ENCODE measurements at regions not wholly inside any gene's neighbourhood (a gene's known extent, or its start where the extent isn't known, plus 50 kb on each side); places are given as distances from the start of the nearest gene placed in this dataset.
"Not testable (repeated sequence)": the region's sequence is repeated elsewhere in the genome, so short reads cannot be mapped to it uniquely, and the experiment has no call there.

DNA sequence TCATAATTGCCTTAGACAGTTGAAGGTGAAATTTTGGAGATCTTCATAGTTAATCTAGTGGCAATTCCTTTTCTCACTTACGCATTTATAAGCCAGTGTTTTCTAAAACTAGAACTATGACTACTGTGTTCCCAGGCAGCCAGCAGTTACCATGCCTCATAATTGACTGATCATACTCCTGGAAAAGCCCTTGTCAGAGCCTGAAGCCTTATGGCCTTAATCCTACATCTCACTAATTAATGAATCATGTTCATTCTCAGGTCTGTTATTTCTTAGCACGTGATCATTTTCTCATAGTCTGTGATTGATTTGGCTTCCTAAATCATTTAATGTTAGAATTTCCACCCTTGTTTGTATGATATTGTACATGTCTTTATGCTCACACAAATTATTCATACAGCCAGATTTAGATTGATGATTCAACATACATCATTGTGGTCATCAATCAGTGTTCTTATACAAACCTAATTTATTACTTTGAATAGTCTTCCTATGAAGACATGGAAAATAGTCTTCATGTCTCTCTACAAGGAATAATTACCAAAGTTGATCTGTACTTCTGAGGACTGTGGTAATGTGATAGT is 132.6 kb upstream of the ASCC3 start:
- DNase-seq (ENCODE audit: low spot score) = no peak

DNA sequence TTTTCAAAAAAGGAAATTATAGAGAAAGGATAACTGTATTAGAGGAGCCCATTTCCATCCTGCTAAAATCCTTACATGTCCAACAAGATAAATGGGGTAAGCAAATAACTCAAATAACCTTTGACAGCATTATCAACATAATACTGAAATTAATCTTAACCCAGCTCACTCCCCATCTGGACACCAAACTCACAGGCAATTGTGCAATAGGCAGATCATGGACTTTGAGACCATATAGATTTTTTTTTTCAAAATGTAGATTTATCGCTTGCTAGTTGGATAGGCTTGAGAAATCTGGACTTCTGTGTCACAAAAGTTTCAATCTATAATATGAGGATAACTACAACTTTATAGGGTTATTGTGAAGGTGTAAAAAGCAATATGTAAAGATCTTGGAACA is 134.4 kb upstream of the ASCC3 start:
- DNase-seq (ENCODE audit: low spot score) = no peak

- DNase-seq (ENCODE audit: low spot score) = no peak
These were observed 135.0 kb upstream of the ASCC3 start for GRCh38 chr6:101016163-101016562.

- DNase-seq (ENCODE audit: low spot score) = no peak
These were observed 137.0 kb upstream of the ASCC3 start for GRCh38 chr6:101018157-101018556.

- DNase-seq (ENCODE audit: low spot score) = no peak
These were observed 140.4 kb upstream of the ASCC3 start for GRCh38 chr6:101021504-101021903.

- DNase-seq (ENCODE audit: low spot score) = no peak
These were observed 161.8 kb upstream of the ASCC3 start for GRCh38 chr6:101042966-101043365.

DNA sequence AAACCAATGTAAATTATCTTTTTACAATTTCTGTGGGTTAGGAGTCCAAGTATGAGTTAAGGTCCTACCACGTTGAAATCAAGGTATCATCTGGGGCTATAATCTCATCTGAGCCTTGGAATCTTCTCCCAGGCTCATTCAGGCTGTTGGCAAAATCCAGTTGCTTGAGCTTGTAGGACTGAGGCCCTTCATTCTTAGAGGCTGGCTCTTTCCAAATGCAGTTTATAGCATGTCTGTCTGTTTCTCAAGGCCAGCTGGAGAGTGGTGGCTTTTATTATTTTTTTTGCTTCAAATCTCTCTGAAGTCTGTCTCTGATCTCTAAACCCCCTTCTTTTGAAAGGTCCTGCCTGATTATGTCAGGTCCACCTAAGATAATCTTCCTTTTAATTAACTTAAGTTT is 177.2 kb upstream of the ASCC3 start:
- no peak for DNase-seq (ENCODE audit: low spot score)

- no peak for DNase-seq (ENCODE audit: low spot score)
These were observed 185.4 kb upstream of the ASCC3 start for GRCh38 chr6:101066481-101066880.

- no peak for DNase-seq (ENCODE audit: low spot score)
These were observed 188.2 kb upstream of the ASCC3 start for GRCh38 chr6:101069191-101069795.

DNA sequence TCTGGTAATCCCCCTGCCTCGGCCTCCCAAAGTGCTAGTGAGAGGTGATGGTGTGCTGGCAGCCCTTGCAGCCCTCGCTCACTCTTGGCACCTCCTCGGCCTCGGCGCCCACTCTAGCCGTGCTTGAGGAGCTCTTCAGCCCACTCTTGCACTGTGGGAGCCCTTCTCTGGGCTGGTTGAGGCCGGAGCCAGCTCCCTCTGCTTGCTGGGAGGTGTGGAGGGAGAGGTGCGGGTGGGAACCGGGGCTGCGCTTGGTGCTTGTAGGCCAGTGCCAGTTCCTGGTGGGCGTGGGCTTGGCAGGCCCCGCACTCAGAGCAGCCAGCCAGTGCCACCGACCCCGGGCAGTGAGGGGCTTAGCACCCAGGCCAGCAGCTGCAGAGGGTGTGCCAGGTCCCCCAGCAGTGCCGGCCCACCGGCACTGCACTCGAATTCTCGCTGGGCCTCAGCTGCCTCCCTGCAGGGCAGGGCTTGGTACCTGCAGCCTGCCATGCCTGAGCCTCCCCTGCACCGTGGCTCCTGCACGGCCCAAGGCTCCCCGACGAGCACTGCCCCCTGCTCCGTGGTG is 189.0 kb upstream of the ASCC3 start:
- no peak for DNase-seq (ENCODE audit: low spot score)

DNA sequence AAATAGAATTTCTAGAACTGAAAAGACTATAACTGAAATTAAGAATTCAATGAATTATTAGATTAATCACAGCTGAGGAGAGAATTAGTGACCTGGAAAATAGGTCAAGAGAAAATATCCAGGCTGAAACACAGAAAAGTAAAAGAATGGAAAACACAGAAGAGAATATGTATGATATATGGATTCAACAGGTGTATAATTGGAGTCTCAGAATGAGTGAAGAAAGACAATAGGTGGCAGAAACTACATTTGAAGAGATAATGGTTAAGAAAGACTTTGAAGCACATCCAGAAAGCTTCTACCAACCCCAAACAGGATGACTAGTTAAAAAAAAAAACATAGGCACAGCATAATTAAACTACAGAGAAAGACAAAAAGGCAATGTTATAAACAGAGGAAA is 196.2 kb upstream of the ASCC3 start:
- no peak for DNase-seq (ENCODE audit: low spot score)

DNA sequence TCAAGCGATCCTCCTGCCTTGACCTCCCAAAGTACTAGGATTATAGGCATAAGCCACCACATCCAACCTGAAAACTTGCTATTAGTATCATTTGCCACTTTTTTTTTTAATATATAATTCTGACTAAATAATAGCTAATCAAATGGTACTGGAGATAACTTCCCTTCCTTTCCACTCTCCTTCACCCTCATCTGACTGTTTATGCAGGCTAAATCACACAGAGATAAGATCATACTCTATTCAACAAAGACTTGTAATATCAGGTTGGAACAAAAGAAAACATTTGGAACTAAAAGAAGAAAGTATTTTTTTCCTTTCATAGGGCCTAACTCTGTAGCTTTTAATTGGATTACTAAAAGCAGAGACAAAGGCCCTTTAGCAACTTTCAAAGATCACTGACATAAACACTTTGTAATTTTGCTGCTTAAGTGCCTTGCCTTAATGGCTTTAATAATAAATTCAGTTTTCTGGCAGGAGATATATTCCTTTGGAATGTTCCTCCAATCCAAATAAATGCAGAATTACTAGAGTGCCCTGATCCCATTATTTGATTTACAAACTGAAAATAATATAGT is 198.7 kb upstream of the ASCC3 start:
- DNase-seq (ENCODE audit: low spot score) = no peak

GRCh38 chr6:101080597-101080996 is 199.5 kb upstream of the ASCC3 start:
- no peak for DNase-seq (ENCODE audit: low spot score)

DNA sequence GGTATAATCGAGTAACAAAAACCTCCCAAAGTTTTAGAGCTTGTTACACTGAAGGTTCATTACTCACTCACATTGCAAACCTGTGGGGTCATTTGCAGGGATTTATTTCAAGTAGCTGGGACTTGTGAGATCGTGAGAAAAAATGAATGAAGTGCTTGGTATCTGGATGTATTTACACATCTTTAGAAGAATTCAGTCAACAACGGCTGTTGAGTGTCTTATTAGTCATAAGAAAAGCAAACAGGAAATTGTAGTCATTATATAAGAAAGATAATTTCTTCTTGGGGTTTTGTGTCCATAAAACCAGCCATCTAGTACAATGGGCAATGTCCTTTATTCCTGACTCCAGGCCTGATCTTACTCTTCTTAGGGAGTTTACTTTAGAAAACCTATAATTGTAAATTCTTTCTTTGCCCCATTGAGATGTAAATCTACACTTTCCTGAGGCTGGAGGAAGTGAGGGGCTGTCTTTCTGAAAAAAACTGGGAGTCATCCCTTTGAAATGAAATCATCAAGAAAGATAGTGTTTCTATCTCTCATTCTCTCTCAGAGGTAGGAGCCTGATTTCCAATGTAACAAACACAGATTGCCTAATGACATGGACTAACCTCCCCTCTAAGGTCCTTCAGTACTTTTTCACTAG is 202.5 kb upstream of the ASCC3 start:
- DNase-seq (ENCODE audit: low spot score) = no peak

- no peak for DNase-seq (ENCODE audit: low spot score)
These were observed 204.2 kb upstream of the ASCC3 start for GRCh38 chr6:101085327-101085726.

DNA sequence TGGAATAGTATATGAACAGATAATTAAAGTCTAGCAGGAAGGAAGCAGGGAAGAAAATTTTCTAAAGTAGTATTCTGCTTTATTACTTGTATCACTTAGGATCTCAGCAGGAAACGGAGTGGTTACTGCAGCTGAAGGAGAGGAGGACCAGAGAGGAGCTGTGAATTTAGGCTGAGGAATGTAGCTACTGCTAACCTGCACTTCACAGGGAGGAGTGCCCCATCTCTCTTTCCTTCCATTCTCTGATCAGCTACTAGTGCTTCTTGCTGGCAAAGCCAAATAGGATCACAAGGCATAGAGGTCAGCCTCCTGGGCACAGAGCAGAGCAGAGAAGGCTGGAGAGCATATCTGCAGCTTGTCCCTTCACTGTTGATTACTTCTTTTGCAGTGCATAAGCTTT is 205.3 kb upstream of the ASCC3 start:
- DNase-seq (ENCODE audit: low spot score) = no peak

GRCh38 chr6:101088594-101088993 is 207.5 kb upstream of the ASCC3 start:
- no peak for DNase-seq (ENCODE audit: low spot score)

GRCh38 chr6:101089640-101090039 is 208.5 kb upstream of the ASCC3 start:
- no peak for DNase-seq (ENCODE audit: low spot score)

DNA sequence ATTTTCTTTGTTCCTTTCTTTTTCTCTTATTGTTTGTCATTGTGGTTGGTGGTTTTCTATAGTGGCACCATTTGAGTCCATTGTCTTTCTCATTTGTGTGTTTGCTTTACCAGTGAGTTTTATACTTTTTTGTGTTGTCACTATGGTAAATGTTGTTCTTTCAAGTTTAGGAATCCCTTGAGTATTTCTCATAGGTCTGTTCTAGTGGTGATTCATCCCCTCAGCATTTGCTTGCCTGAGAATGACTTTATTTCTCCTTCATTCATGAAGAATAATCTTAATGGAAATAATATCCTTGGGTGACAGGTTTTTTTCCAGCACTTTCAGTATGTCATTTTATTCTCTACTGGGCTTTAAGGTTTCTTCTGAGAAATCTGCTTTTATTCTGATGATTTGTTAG is 209.2 kb upstream of the ASCC3 start:
- DNase-seq (ENCODE audit: low spot score) = no peak

DNA sequence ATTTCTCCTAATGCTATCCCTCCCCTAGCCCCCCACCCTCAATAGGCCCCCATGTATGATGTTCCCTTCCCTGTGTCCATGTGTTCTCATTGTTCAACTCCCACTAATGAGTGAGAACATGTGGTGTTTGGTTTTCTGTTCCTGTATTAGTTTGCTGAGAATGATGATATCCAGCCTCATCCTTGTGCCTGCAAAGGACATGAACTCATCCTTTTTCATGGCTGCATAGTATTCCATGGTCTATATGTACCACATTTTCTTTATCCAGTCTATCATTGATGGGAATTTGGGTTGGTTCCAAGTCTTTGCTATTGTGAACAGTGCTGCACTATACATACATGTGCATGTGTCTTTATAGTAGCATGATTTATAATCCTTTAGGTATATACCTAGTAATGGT is 217.5 kb upstream of the ASCC3 start:
- not testable (repeated sequence) for DNase-seq (ENCODE audit: low spot score)

DNA sequence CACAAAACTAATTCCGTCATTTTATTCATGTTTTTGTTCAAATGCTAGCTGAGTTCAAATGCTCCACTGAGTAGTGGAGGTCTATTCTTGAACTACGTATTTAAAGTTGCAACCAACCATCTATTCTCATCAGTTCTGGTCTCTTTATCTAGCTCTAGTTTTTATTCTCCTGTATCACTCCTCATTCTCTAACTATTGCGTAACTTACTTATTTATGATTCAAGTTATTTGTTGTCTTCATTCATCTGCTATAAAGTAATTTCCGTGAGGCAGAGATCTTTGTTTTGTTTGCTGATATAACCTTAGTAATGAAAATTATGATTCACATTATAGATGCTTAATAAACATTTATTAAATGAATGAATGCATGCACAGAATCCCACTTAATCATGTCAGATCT is 221.6 kb upstream of the ASCC3 start:
- no peak for DNase-seq (ENCODE audit: low spot score)

- no peak for DNase-seq (ENCODE audit: low spot score)
These were observed 227.2 kb upstream of the ASCC3 start for GRCh38 chr6:101108286-101108685.

- DNase-seq (ENCODE audit: low spot score) = no peak
These were observed 229.7 kb upstream of the ASCC3 start for GRCh38 chr6:101110814-101111213.

Data from HuH-7 (cell line).